ENCODE measurements at regions not wholly inside any gene's neighbourhood (a gene's known extent, or its start where the extent isn't known, plus 50 kb on each side); places are given as distances from the start of the nearest gene placed in this dataset.

- H3K4me1 ChIP-seq: no peaks in the 10 kb centered on the region
- 16% methylated on average over 5 of the region's 5 CpGs for WGBS (ENCODE audit: missing lambda C conversion rate)
- no peak for DNase-seq (ENCODE audit: low read depth in 1 of 2, low spot score in 1 of 2)
- no peak overlapping the region for H3K27ac ChIP-seq
- FAIRE-seq: no peak
- ChIA-PET CTCF (interaction anchor here (0.5 kb wide), 1 partner anchor 597 kb away, joined by 3 read pairs; no protein-coding TSS in a partner anchor), POLR2A (no interaction called here)
- H3K9me3 ChIP-seq: no peaks in the 10 kb centered on the region
- no peak for TF ChIP-seq TP53 (CRISPR knock-in tag; IDR thresholded peaks at IDR 0.05)
- TF ChIP-seq RAD21 (conservative IDR thresholded peaks at IDR 0.05 in 1 of 2, IDR thresholded peaks at IDR 0.05 in 1 of 2): no peak
- TF ChIP-seq ZSCAN20 (CRISPR knock-in tag; IDR thresholded peaks at IDR 0.05): no peak
- no peak for TF ChIP-seq JUN (IDR thresholded peaks at IDR 0.05)
- no peak for TF ChIP-seq ELK1 (IDR thresholded peaks at IDR 0.05; ENCODE audit: low read depth, low read length)
- TF ChIP-seq ZNF302 (CRISPR knock-in tag; IDR thresholded peaks at IDR 0.05): no peak
- no peak for TF ChIP-seq FOSL2 (IDR thresholded peaks at IDR 0.05)
- no peak for TF ChIP-seq FOSL2 (CRISPR knock-in tag; IDR thresholded peaks at IDR 0.05)
- TF ChIP-seq EP300 (IDR thresholded peaks at IDR 0.05): no peak
- no peak for TF ChIP-seq REST (IDR thresholded peaks at IDR 0.05)
- TF ChIP-seq NR3C1 (IDR thresholded peaks at IDR 0.05): no peak
- no peak for TF ChIP-seq MAFK (IDR thresholded peaks at IDR 0.05; ENCODE audit: partially characterized antibody)
- TF ChIP-seq, protein P1, sequence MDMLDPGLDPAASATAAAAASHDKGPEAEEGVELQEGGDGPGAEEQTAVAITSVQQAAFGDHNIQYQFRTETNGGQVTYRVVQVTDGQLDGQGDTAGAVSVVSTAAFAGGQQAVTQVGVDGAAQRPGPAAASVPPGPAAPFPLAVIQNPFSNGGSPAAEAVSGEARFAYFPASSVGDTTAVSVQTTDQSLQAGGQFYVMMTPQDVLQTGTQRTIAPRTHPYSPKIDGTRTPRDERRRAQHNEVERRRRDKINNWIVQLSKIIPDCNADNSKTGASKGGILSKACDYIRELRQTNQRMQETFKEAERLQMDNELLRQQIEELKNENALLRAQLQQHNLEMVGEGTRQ (IDR thresholded peaks at IDR 0.05): no peak
- TF ChIP-seq, protein P2, sequence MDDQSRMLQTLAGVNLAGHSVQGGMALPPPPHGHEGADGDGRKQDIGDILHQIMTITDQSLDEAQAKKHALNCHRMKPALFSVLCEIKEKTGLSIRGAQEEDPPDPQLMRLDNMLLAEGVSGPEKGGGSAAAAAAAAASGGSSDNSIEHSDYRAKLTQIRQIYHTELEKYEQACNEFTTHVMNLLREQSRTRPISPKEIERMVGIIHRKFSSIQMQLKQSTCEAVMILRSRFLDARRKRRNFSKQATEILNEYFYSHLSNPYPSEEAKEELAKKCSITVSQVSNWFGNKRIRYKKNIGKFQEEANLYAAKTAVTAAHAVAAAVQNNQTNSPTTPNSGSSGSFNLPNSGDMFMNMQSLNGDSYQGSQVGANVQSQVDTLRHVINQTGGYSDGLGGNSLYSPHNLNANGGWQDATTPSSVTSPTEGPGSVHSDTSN (IDR thresholded peaks at IDR 0.05): no peak
- TF ChIP-seq ESRRA (IDR thresholded peaks at IDR 0.05; ENCODE audit: borderline replicate concordance, low read length): no peak
- no peak for TF ChIP-seq EHF (CRISPR knock-in tag; IDR thresholded peaks at IDR 0.05)
- TF ChIP-seq TFCP2L1 (CRISPR knock-in tag; IDR thresholded peaks at IDR 0.05): no peak
- ATAC-seq: no peak
- H3K4me2 ChIP-seq: no peak overlapping the region
- no peak overlapping the region for H3K4me3 ChIP-seq
Measured at GRCh38 chr2:126754240-126755004, 98.5 kb downstream of the GYPC start.

GRCh38 chr2:126756125-126756524 is 100.2 kb downstream of the GYPC start:
- TF ChIP-seq HDAC2 (IDR thresholded peaks at IDR 0.05): no peak
- no peak for TF ChIP-seq NR3C1 (IDR thresholded peaks at IDR 0.05)
- no peak for TF ChIP-seq SMC3 (IDR thresholded peaks at IDR 0.05)
- TF ChIP-seq MAFK (IDR thresholded peaks at IDR 0.05; ENCODE audit: partially characterized antibody): no peak
- 0% methylated on average over 1 of the region's 1 CpG for WGBS (ENCODE audit: missing lambda C conversion rate)
- H3K27ac ChIP-seq: no peak overlapping the region
- ATAC-seq (no peak), DNase-seq (ENCODE audit: low read depth in 1 of 2, low spot score in 1 of 2) (no peak), FAIRE-seq (no peak)
- ChIA-PET CTCF (interaction anchor here (0.6 kb wide), 1 partner anchor 53 kb away, joined by 3 read pairs; no protein-coding TSS in a partner anchor), POLR2A (interaction anchor here (0.6 kb wide), 1 partner anchor 1161 kb away, joined by 9 read pairs; no protein-coding TSS in a partner anchor)
- H3K4me2 ChIP-seq: no peak overlapping the region
- no peak overlapping the region for H3K4me3 ChIP-seq
- H3K4me1 ChIP-seq: no peaks in the 10 kb centered on the region
- H3K9me3 ChIP-seq: no peaks in the 10 kb centered on the region
